ENCODE measurements at regions not wholly inside any gene's neighbourhood (a gene's known extent, or its start where the extent isn't known, plus 50 kb on each side); places are given as distances from the start of the nearest gene placed in this dataset.
"Not testable (repeated sequence)": the region's sequence is repeated elsewhere in the genome, so short reads cannot be mapped to it uniquely, and the experiment has no call there.

DNA sequence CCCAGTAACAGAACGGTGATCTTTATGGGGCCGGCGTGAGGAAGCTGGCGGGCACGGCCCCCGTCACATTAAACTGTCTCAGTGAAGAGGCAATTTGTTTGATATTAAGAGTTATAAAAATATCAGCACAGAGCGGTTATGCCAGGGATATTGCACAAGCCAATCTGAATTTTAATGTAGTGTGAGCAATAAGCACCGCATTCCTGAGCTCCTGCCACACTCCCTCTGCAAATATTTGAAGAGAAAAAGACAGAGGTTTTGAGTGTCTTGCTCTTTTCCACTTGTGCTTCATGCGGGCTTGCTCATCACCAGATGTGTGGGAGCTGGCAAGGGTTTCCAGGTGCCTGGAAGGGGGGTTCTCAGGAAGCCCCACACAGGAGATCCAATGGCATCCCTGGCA lies 50.3 kb upstream of the PAX8 start:
- TF ChIP-seq, protein P1, sequence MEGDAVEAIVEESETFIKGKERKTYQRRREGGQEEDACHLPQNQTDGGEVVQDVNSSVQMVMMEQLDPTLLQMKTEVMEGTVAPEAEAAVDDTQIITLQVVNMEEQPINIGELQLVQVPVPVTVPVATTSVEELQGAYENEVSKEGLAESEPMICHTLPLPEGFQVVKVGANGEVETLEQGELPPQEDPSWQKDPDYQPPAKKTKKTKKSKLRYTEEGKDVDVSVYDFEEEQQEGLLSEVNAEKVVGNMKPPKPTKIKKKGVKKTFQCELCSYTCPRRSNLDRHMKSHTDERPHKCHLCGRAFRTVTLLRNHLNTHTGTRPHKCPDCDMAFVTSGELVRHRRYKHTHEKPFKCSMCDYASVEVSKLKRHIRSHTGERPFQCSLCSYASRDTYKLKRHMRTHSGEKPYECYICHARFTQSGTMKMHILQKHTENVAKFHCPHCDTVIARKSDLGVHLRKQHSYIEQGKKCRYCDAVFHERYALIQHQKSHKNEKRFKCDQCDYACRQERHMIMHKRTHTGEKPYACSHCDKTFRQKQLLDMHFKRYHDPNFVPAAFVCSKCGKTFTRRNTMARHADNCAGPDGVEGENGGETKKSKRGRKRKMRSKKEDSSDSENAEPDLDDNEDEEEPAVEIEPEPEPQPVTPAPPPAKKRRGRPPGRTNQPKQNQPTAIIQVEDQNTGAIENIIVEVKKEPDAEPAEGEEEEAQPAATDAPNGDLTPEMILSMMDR (IDR thresholded peaks at IDR 0.05; ENCODE audit: low read length): not testable (repeated sequence)
- not testable (repeated sequence) for TF ChIP-seq EZH2 (IDR thresholded peaks at IDR 0.05; ENCODE audit: borderline replicate concordance, low read length)
